DMS79 treated with DMSO at 0.1 percent for 48 hours (cell line): ENCODE measurements at regions not wholly inside any gene's neighbourhood (a gene's known extent, or its start where the extent isn't known, plus 50 kb on each side); places are given as distances from the start of the nearest gene placed in this dataset.

Source experiments
- DNase-seq: peaks from one replicate; lab custom pipeline; 2025; lab: John Stamatoyannopoulos, UW

GRCh38 chr6:147820520-147820919, 312.0 kb downstream of the SAMD5 start:
- DNase-seq, result no peak

- DNase-seq, result no peak
Observed at GRCh38 chr6:147821295-147821897, 312.9 kb downstream of the SAMD5 start.

GRCh38 chr6:147823936-147824335, 315.4 kb downstream of the SAMD5 start:
- DNase-seq, result no peak

GRCh38 chr6:147825848-147826247, 317.4 kb downstream of the SAMD5 start:
- no peak for DNase-seq

- DNase-seq, result no peak
Observed at GRCh38 chr6:147826698-147827097, 318.2 kb downstream of the SAMD5 start.

- DNase-seq, result no peak
Observed at GRCh38 chr6:147829418-147829817, 320.9 kb downstream of the SAMD5 start.

GRCh38 chr6:147829835-147830234, 321.3 kb downstream of the SAMD5 start:
- no peak for DNase-seq

GRCh38 chr6:147831356-147831755, 322.9 kb downstream of the SAMD5 start:
- no peak for DNase-seq

GRCh38 chr6:147833607-147834006, 325.1 kb downstream of the SAMD5 start:
- DNase-seq, result no peak

- no peak for DNase-seq
Observed at GRCh38 chr6:147834084-147834776, 325.7 kb downstream of the SAMD5 start.

GRCh38 chr6:147837540-147837939, 329.1 kb downstream of the SAMD5 start:
- DNase-seq, result no peak

- DNase-seq, result no peak
Observed at GRCh38 chr6:147839708-147840610, 331.5 kb downstream of the SAMD5 start.

- DNase-seq, result no peak
Observed at GRCh38 chr6:147841547-147842148, 333.2 kb downstream of the SAMD5 start.

- no peak for DNase-seq
Observed at GRCh38 chr6:147849401-147850330, 341.2 kb downstream of the SAMD5 start.

GRCh38 chr6:147852772-147853171, 344.3 kb downstream of the SAMD5 start:
- DNase-seq, result no peak

GRCh38 chr6:147853574-147853973, 345.1 kb downstream of the SAMD5 start:
- DNase-seq, result no peak

- no peak for DNase-seq
Observed at GRCh38 chr6:147855803-147856482, 347.5 kb downstream of the SAMD5 start.

- no peak for DNase-seq
Observed at GRCh38 chr6:147856687-147857086, 348.2 kb downstream of the SAMD5 start.

GRCh38 chr6:147858421-147858820, 349.9 kb downstream of the SAMD5 start:
- DNase-seq, result no peak

- no peak for DNase-seq
Observed at GRCh38 chr6:147859071-147859470, 350.6 kb downstream of the SAMD5 start.

GRCh38 chr6:147861696-147862095, 353.2 kb downstream of the SAMD5 start:
- DNase-seq, result no peak
